ENCODE measurements at regions not wholly inside any gene's neighbourhood (a gene's known extent, or its start where the extent isn't known, plus 50 kb on each side); places are given as distances from the start of the nearest gene placed in this dataset.

DNA sequence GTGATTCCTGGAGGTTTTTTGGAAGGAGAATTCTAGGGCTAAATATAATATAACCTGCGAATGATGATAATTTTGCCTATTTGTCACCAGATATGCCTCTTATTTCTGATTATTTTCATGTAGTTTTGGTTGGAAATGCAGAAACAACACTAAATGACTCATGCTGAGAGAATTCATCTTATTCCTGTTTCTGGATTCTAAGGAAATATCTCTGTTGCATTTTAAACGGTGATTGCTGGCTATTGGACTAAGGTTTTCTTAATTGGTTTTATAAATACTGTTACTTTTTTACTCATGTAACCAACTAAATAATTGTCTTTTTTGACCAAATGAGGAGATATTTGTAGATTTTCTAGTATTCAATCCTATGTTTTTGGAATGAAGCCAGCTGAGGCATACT lies 204.9 kb upstream of the NPSR1 start:
- Histone ChIP-seq H3K27ac (ENCODE audit: low read length) (no peak overlapping the region), H3K36me3 (ENCODE audit: control insufficient read depth in 2 of 2, insufficient read depth in 2 of 2, low read length in 2 of 2) (no peaks in the 10 kb centered on the region), H3K9me3 (ENCODE audit: control insufficient read depth in 2 of 2, low read length in 2 of 2) (no peaks in the 10 kb centered on the region), H3K4me1 (ENCODE audit: control insufficient read depth, insufficient read depth, low read length) (no peaks in the 10 kb centered on the region), H3K27me3 (ENCODE audit: control insufficient read depth in 1 of 2, insufficient read depth in 2 of 2, low read length in 2 of 2) (no peaks in the 10 kb centered on the region), H3K9ac (ENCODE audit: low read length in 2 of 2) (no peak overlapping the region), H3K4me3 (ENCODE audit: low read length in 2 of 2) (no peak overlapping the region)

DNA sequence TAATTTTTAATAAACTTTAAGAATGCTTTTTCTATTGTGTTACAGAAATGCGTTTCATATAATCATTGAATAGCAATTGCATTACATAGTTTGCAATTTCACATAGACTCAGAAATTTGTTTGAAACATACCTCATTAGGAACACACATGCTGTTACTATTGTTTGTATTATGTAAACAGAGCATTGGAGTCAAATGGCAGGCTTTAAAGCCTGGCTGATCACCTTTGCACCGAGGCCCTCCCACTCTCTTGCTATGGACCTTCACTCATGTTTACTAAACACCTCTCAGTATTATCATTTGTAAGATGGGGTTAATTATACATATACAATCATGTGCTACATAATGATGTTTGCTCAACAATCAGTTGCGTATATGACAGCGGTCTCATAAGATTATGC lies 203.6 kb upstream of the NPSR1 start:
- H3K4me3 ChIP-seq (ENCODE audit: low read length in 2 of 2) = no peak overlapping the region
- H3K27me3 ChIP-seq (ENCODE audit: control insufficient read depth in 1 of 2, insufficient read depth in 2 of 2, low read length in 2 of 2) = no peaks in the 10 kb centered on the region
- no peaks in the 10 kb centered on the region for H3K36me3 ChIP-seq (ENCODE audit: control insufficient read depth in 2 of 2, insufficient read depth in 2 of 2, low read length in 2 of 2)
- H3K9ac ChIP-seq (ENCODE audit: low read length in 2 of 2) = no peak overlapping the region
- H3K27ac ChIP-seq (ENCODE audit: low read length) = no peak overlapping the region
- H3K9me3 ChIP-seq (ENCODE audit: control insufficient read depth in 2 of 2, low read length in 2 of 2) = no peaks in the 10 kb centered on the region
- H3K4me1 ChIP-seq (ENCODE audit: control insufficient read depth, insufficient read depth, low read length) = no peaks in the 10 kb centered on the region

DNA sequence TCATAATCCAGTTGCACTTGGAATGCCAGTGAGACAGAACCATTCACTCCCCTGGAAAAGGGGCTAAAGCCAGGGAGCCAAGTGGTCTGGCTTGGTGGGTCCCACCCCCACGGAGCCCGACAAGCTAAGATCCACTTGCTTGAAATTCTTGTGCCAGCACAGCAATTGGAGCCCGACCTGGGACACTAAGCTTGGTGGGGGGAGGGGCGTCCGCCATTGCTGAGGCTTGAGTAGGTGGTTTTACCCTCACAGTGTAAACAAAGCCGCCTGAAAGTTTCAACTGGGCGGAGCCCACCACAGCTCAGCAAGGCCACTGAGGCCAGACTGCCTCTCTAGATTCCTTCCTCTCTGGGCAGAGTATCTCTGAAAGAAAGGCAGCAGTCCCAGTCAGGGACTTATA lies 200.7 kb upstream of the NPSR1 start:
- Histone ChIP-seq H3K27me3 (ENCODE audit: control insufficient read depth in 1 of 2, insufficient read depth in 2 of 2, low read length in 2 of 2) (no peaks in the 10 kb centered on the region), H3K36me3 (ENCODE audit: control insufficient read depth in 2 of 2, insufficient read depth in 2 of 2, low read length in 2 of 2) (no peaks in the 10 kb centered on the region), H3K27ac (ENCODE audit: low read length) (no peak overlapping the region), H3K9ac (ENCODE audit: low read length in 2 of 2) (no peak overlapping the region), H3K4me3 (ENCODE audit: low read length in 2 of 2) (no peak overlapping the region), H3K4me1 (ENCODE audit: control insufficient read depth, insufficient read depth, low read length) (no peaks in the 10 kb centered on the region), H3K9me3 (ENCODE audit: control insufficient read depth in 2 of 2, low read length in 2 of 2) (no peaks in the 10 kb centered on the region)

DNA sequence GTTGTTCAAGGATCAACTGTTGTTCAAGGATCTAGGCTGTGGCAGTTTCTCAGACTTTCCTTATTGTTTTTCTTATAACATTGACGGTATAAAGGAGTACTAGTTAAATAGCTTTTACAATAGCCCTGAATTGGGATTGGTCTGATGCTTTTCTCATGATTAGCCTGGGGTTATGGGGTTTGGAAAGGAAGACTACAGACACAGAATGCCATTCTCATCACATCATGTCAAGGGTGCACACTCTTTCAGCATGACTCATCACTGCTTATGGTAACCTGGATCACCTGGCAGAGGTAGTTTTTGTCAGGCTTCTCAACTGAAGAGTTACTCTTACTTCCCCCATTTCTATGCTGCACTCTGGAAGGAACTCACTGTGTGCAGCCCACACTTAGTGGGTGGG lies 194.2 kb upstream of the NPSR1 start:
- no peak overlapping the region for H3K27ac ChIP-seq (ENCODE audit: low read length)
- no peaks in the 10 kb centered on the region for H3K4me1 ChIP-seq (ENCODE audit: control insufficient read depth, insufficient read depth, low read length)
- H3K36me3 ChIP-seq (ENCODE audit: control insufficient read depth in 2 of 2, insufficient read depth in 2 of 2, low read length in 2 of 2) = no peaks in the 10 kb centered on the region
- H3K9me3 ChIP-seq (ENCODE audit: control insufficient read depth in 2 of 2, low read length in 2 of 2) = no peaks in the 10 kb centered on the region
- H3K27me3 ChIP-seq (ENCODE audit: control insufficient read depth in 1 of 2, insufficient read depth in 2 of 2, low read length in 2 of 2) = no peaks in the 10 kb centered on the region
- H3K9ac ChIP-seq (ENCODE audit: low read length in 2 of 2) = no peak overlapping the region
- no peak overlapping the region for H3K4me3 ChIP-seq (ENCODE audit: low read length in 2 of 2)

DNA sequence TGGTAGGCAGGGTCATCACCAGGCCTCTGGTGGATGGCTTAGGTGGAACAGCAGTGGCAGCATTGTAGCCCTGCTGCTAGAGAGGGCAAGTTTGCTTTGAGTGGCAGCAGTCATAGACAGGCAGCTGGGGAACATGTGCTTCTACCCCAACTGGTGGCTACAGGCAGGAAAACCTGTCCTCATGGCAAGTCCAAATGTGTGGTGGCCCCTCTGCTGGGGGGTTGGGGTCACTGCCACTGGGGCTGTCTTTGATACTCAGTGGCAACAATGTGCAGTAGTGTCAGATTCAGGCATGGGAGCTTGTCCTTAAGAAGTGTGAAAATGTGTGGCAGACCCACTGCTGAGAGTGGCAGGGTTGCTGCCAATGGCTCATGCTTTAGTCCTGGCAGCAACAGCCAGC lies 186.2 kb upstream of the NPSR1 start:
- Histone ChIP-seq H3K27ac (ENCODE audit: low read length) (no peak overlapping the region), H3K4me3 (ENCODE audit: low read length in 2 of 2) (no peak overlapping the region), H3K36me3 (ENCODE audit: control insufficient read depth in 2 of 2, insufficient read depth in 2 of 2, low read length in 2 of 2) (no peaks in the 10 kb centered on the region), H3K9me3 (ENCODE audit: control insufficient read depth in 2 of 2, low read length in 2 of 2) (peaks cover 0 to 12% of the 10 kb centered on the region in 2 donors), H3K9ac (ENCODE audit: low read length in 2 of 2) (no peak overlapping the region), H3K27me3 (ENCODE audit: control insufficient read depth in 1 of 2, insufficient read depth in 2 of 2, low read length in 2 of 2) (no peaks in the 10 kb centered on the region), H3K4me1 (ENCODE audit: control insufficient read depth, insufficient read depth, low read length) (no peaks in the 10 kb centered on the region)

DNA sequence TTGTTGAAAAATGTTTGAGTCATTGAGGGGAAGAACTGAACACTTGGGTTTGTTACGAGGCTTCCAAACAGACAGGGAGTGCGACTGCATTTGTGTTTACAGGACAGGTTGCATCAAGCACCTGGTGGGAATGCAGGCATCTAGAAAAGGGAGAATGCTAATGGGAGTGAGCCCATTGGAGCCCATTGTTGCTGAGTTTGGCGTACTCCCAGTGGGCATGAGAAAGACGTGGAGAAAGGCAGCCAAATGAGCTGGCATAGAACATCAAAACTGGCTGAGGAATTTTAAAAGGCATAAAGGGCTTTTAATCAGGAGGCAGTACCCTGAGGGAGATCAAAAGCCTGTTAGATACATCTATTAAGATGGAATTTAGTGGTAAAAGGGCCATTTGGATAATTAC lies 171.6 kb upstream of the NPSR1 start:
- no peaks in the 10 kb centered on the region for H3K9me3 ChIP-seq (ENCODE audit: control insufficient read depth in 2 of 2, low read length in 2 of 2)
- no peaks in the 10 kb centered on the region for H3K27me3 ChIP-seq (ENCODE audit: control insufficient read depth in 1 of 2, insufficient read depth in 2 of 2, low read length in 2 of 2)
- H3K4me1 ChIP-seq (ENCODE audit: control insufficient read depth, insufficient read depth, low read length) = no peaks in the 10 kb centered on the region
- H3K9ac ChIP-seq (ENCODE audit: low read length in 2 of 2) = no peak overlapping the region
- H3K27ac ChIP-seq (ENCODE audit: low read length) = no peak overlapping the region
- H3K4me3 ChIP-seq (ENCODE audit: low read length in 2 of 2) = no peak overlapping the region
- no peaks in the 10 kb centered on the region for H3K36me3 ChIP-seq (ENCODE audit: control insufficient read depth in 2 of 2, insufficient read depth in 2 of 2, low read length in 2 of 2)

DNA sequence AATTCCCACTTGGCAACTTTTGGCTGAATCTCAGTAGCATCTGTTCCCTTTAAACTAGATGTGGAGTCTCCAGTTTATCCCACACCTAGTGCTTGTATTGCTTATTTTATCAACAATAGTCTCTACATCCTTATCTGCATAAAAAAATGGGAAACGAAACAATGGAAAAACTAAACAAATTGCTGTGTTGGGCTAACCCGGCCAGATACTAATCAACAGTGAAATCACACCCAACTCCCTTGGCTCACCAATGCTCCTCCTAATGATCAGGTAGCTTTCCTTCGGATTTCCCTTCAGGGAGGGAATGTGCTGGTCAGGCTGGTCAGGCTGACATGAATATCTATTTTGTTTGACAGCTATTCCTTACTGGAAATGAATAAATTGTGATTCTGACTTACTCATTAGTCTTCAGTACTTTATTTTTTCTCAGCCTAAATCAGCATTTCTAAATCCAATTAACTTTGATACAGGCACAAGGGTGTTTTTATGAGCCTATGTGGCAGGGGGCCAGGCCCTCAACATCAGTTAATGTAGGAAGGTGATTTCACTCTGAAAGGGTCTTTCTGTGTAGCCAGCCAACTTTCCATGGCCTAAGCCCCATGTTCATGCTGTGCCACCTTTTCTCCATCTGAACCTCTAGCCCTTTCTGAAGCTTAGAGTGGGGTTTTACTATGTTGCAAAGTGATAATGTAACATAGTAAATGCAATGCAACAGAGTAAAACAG lies 170.5 kb upstream of the NPSR1 start:
- Histone ChIP-seq H3K9ac (ENCODE audit: low read length in 2 of 2) (no peak overlapping the region), H3K36me3 (ENCODE audit: control insufficient read depth in 2 of 2, insufficient read depth in 2 of 2, low read length in 2 of 2) (no peaks in the 10 kb centered on the region), H3K27ac (ENCODE audit: low read length) (no peak overlapping the region), H3K4me1 (ENCODE audit: control insufficient read depth, insufficient read depth, low read length) (no peaks in the 10 kb centered on the region), H3K27me3 (ENCODE audit: control insufficient read depth in 1 of 2, insufficient read depth in 2 of 2, low read length in 2 of 2) (no peaks in the 10 kb centered on the region), H3K9me3 (ENCODE audit: control insufficient read depth in 2 of 2, low read length in 2 of 2) (no peaks in the 10 kb centered on the region), H3K4me3 (ENCODE audit: low read length in 2 of 2) (no peak overlapping the region)

DNA sequence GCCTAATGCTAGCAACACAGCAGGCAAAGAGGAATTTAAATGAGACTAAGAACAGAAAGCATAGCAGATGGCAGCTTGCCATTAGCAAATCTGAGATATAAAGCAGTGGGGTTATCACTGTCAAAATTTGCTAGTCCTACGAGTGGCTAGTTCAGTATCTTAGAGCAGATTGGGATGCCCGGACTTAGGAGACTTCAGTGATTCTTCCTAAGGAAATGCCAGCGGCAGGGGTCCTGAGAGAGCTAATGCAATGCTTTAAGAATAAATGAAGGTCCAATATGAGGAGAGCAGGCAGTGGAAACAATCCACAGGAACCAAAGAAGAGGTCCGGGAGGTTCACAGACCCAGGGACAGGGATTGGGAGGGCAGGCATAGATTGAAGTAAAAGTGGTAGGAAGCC lies 169.3 kb upstream of the NPSR1 start:
- Histone ChIP-seq H3K9ac (ENCODE audit: low read length in 2 of 2) (no peak overlapping the region), H3K36me3 (ENCODE audit: control insufficient read depth in 2 of 2, insufficient read depth in 2 of 2, low read length in 2 of 2) (no peaks in the 10 kb centered on the region), H3K27ac (ENCODE audit: low read length) (no peak overlapping the region), H3K27me3 (ENCODE audit: control insufficient read depth in 1 of 2, insufficient read depth in 2 of 2, low read length in 2 of 2) (no peaks in the 10 kb centered on the region), H3K4me3 (ENCODE audit: low read length in 2 of 2) (no peak overlapping the region), H3K9me3 (ENCODE audit: control insufficient read depth in 2 of 2, low read length in 2 of 2) (no peaks in the 10 kb centered on the region), H3K4me1 (ENCODE audit: control insufficient read depth, insufficient read depth, low read length) (no peaks in the 10 kb centered on the region)

DNA sequence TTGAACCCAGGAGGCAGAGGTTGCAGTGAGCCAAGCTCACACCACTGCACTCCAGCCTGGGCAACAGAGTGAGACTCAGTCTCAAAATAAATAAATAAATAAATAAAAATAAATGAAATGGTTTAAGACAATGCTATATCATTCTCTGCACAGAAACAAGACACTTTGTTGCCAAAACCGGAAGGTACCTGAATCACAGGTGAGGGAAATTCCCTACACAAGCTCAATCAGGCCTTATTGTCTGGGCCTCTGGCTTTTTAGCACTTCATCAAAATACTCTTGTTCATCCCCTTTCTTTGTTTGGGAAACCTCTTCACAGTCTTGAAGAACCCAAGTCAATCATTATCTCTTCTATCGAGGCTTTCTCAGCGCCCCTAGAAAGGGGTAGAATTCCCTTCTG lies 166.1 kb upstream of the NPSR1 start:
- no peaks in the 10 kb centered on the region for H3K4me1 ChIP-seq (ENCODE audit: control insufficient read depth, insufficient read depth, low read length)
- no peaks in the 10 kb centered on the region for H3K9me3 ChIP-seq (ENCODE audit: control insufficient read depth in 2 of 2, low read length in 2 of 2)
- H3K36me3 ChIP-seq (ENCODE audit: control insufficient read depth in 2 of 2, insufficient read depth in 2 of 2, low read length in 2 of 2) = no peaks in the 10 kb centered on the region
- no peaks in the 10 kb centered on the region for H3K27me3 ChIP-seq (ENCODE audit: control insufficient read depth in 1 of 2, insufficient read depth in 2 of 2, low read length in 2 of 2)
- H3K4me3 ChIP-seq (ENCODE audit: low read length in 2 of 2) = no peak overlapping the region
- no peak overlapping the region for H3K27ac ChIP-seq (ENCODE audit: low read length)
- H3K9ac ChIP-seq (ENCODE audit: low read length in 2 of 2) = no peak overlapping the region

DNA sequence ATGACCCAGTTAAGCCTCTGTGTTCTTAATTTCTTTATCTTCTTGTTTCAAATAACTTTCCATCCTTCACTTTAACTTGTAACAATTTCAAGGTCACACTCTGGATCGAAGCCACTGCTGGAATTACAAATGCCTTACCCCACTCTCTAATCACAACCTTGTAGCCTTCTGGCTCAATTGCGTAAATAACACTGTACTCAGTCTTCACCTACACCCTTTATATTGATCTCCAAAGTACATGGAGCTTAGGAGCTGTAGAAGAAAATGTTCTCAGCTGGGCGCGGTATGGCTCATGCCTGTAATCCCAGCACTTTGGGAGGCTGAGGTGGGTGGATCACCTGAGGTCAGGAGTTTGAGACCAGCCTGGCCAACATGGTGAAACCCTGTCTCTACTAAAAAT lies 164.3 kb upstream of the NPSR1 start:
- H3K27me3 ChIP-seq (ENCODE audit: control insufficient read depth in 1 of 2, insufficient read depth in 2 of 2, low read length in 2 of 2) = no peaks in the 10 kb centered on the region
- no peak overlapping the region for H3K9ac ChIP-seq (ENCODE audit: low read length in 2 of 2)
- no peaks in the 10 kb centered on the region for H3K9me3 ChIP-seq (ENCODE audit: control insufficient read depth in 2 of 2, low read length in 2 of 2)
- no peak overlapping the region for H3K4me3 ChIP-seq (ENCODE audit: low read length in 2 of 2)
- H3K27ac ChIP-seq (ENCODE audit: low read length) = no peak overlapping the region
- no peaks in the 10 kb centered on the region for H3K36me3 ChIP-seq (ENCODE audit: control insufficient read depth in 2 of 2, insufficient read depth in 2 of 2, low read length in 2 of 2)
- no peaks in the 10 kb centered on the region for H3K4me1 ChIP-seq (ENCODE audit: control insufficient read depth, insufficient read depth, low read length)

DNA sequence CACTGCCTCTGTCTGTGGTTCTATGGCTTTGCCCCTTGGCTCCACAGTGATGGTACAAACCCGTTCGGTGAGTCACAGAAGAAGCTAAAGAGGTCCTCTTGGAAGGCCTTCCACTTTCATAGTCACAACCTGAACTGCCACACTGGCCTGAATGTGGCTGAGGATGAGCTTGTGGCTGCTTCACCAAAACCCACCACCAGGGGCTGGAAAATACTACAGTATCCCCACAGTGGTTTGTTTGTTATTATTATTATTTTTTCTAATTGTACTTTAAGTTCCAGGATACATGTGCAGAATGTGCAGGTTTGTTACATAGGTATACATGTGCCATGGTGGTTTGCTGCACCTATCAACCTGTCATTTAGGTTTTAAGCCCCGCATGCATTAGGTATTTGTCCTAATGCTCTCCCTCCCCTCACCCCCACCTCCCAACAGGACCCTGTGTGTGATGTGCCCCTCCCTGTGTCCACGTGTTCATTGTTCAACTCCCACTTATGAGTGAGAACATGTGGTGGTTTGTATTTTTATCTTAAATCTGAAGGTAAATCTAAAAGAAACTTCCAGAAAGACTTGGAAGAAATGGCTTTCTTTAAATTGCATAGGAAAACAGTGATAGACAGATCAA lies 160.8 kb upstream of the NPSR1 start:
- Histone ChIP-seq H3K27ac (ENCODE audit: low read length) (no peak overlapping the region), H3K9ac (ENCODE audit: low read length in 2 of 2) (no peak overlapping the region), H3K4me1 (ENCODE audit: control insufficient read depth, insufficient read depth, low read length) (no peaks in the 10 kb centered on the region), H3K4me3 (ENCODE audit: low read length in 2 of 2) (no peak overlapping the region), H3K36me3 (ENCODE audit: control insufficient read depth in 2 of 2, insufficient read depth in 2 of 2, low read length in 2 of 2) (no peaks in the 10 kb centered on the region), H3K9me3 (ENCODE audit: control insufficient read depth in 2 of 2, low read length in 2 of 2) (no peaks in the 10 kb centered on the region), H3K27me3 (ENCODE audit: control insufficient read depth in 1 of 2, insufficient read depth in 2 of 2, low read length in 2 of 2) (no peaks in the 10 kb centered on the region)
